K562 (cell line): ENCODE measurements at regions not wholly inside any gene's neighbourhood (a gene's known extent, or its start where the extent isn't known, plus 50 kb on each side); places are given as distances from the start of the nearest gene placed in this dataset.

Experiments
- ATF7 ChIP-seq: fragments of 450-650 bp; IDR thresholded peaks from 2 replicates; pipeline ENCODE4 v1.7.1; 2014; ENCODE audit warnings: mild to moderate bottlenecking, moderate library complexity
- E2F3 ChIP-seq: fragments of 250-450 bp; sonication (Bioruptor Pico); IDR thresholded peaks from 2 replicates; pipeline ENCODE4 v1.4.0; 2020; ENCODE audit warnings: mild to moderate bottlenecking
- ELF1 ChIP-seq: fragments of 200-800 bp; sonication (Bioruptor generic); IDR thresholded peaks from 2 replicates; pipeline ENCODE4 v1.6.1; 2016; ENCODE audit warnings: missing genetic modification characterization, missing compliant biosample characterization
- NCOA1 ChIP-seq: fragments of 450-650 bp; IDR thresholded peaks from 2 replicates; pipeline ENCODE4 v1.6.1; 2016; ENCODE audit warnings: low read depth
- NFE2L1 ChIP-seq: fragments of 450-650 bp; IDR thresholded peaks from 2 replicates; pipeline ENCODE4 v1.6.1; 2016; ENCODE audit warnings: missing genetic modification characterization, low read depth, mild to moderate bottlenecking, missing compliant biosample characterization, moderate library complexity, borderline replicate concordance
- NFRKB ChIP-seq: fragments of 450-650 bp; IDR thresholded peaks from 2 replicates; pipeline ENCODE4 v1.6.1; 2016; ENCODE audit warnings: low read depth
- RBM22 ChIP-seq: fragments of 200-400 bp; formaldehyde crosslinking; IDR thresholded peaks from 2 replicates; pipeline ENCODE4 v1.6.1; 2018; ENCODE audit warnings: low read length, low read depth; ENCODE audit not compliant: poor library complexity, severe bottlenecking
- SAP30 ChIP-seq: fragments of 200-600 bp; sonication (generic); IDR thresholded peaks from 2 replicates; pipeline ENCODE4 v1.6.1; 2012; ENCODE audit warnings: borderline replicate concordance, low read depth, mild to moderate bottlenecking, moderate library complexity, low read length, control low read depth, inconsistent platforms; ENCODE audit not compliant: insufficient read depth, poor library complexity, severe bottlenecking
- SRF ChIP-seq, 2 experiments: fragments of 250-450, 450-650 bp in 1 of 2; sonication (Bioruptor Pico) in 1 of 2; sonication (generic) in 1 of 2; formaldehyde crosslinking; IDR thresholded peaks; 2 replicates each; pipeline versions ENCODE4 v1.5.0 to v1.5.1; 2020 to 2022; ENCODE audit warnings: mild to moderate bottlenecking in 1 of 2, missing genetic modification reagents in 1 of 2
- ZBED1 ChIP-seq: IDR thresholded peaks from 2 replicates; pipeline ENCODE4 v1.6.1; 2014
- TF ChIP-seq, protein P1 (sequence below), 3 experiments: IDR thresholded peaks in 2 of 3; conservative IDR thresholded peaks in 1 of 3; 2 replicates each; pipeline ENCODE4 v1.5.1; 2011 to 2012; ENCODE audit warnings: low read length in 3 of 3, mild to moderate bottlenecking in 3 of 3, control low read depth in 2 of 3, improper control_type of control experiment in 1 of 3, inconsistent platforms in 1 of 3, low read depth in 1 of 3, mixed read lengths in 1 of 3, moderate library complexity in 1 of 3; ENCODE audit not compliant: insufficient read depth in 2 of 3
- TF ChIP-seq, protein P2 (sequence below), 2 experiments: fragments of 450-650 bp; conservative IDR thresholded peaks; 2 replicates each; pipeline ENCODE4 v1.6.1; 2017; ENCODE audit warnings: mild to moderate bottlenecking in 2 of 2, moderate library complexity in 2 of 2
- TF ChIP-seq, protein P3 (sequence below): sonication (generic); formaldehyde crosslinking; IDR thresholded peaks from 2 replicates; pipeline ENCODE4 v1.4.0; 2020; ENCODE audit warnings: mild to moderate bottlenecking, missing genetic modification reagents
- TF ChIP-seq, protein P4 (sequence below): fragments of 200-800 bp; sonication (Bioruptor generic); IDR thresholded peaks from 2 replicates; pipeline ENCODE4 v1.6.1; 2016; ENCODE audit warnings: missing genetic modification characterization, missing compliant biosample characterization
- TF ChIP-seq, protein P5 (sequence below): IDR thresholded peaks from 2 replicates; pipeline ENCODE4 v1.6.1; 2012; ENCODE audit warnings: low read depth, low read length, improper control_type of control experiment, borderline replicate concordance

DNA sequence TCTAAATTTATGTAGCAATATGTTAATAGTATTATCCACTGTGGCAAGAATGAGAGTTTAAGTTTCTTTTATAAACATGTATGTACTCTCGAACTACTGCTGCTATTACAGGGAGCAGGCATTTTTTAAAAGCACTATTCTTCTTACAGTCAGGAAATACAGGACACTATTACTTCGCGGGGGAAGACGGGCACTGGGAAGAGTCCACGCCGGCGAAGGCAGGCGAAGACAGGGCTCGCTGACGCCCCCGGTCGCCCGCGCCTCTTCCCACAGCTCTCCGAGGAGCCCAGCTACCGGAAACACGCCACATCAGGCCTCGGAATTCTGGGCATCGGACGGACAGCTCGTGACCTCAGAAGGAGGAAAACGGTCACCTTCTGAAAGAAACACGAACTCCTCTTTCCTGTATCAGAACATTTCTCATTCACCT lies 90.2 kb downstream of the FAM161A start (continued):
- TF ChIP-seq NCOA1 (peak; percentile 93), RBM22 (no peak), ATF7 (no peak), SRF (CRISPR knock-in tag; IDR thresholded peaks at IDR 0.05) (0 out of 4 replicates have a peak, but pooled peaks of 1 of the 2 experiments have one; percentile 35), ZBED1 (no peak), NFRKB (no peak; the same call in 1 of the 2 replicates), E2F3 (0 out of 2 replicates have a peak, but pooled peaks have one; percentile 22), ELF1 (tag) (peak; percentile 64), SAP30 (no peak), NFE2L1 (no peak)
- TF ChIP-seq, protein P1, sequence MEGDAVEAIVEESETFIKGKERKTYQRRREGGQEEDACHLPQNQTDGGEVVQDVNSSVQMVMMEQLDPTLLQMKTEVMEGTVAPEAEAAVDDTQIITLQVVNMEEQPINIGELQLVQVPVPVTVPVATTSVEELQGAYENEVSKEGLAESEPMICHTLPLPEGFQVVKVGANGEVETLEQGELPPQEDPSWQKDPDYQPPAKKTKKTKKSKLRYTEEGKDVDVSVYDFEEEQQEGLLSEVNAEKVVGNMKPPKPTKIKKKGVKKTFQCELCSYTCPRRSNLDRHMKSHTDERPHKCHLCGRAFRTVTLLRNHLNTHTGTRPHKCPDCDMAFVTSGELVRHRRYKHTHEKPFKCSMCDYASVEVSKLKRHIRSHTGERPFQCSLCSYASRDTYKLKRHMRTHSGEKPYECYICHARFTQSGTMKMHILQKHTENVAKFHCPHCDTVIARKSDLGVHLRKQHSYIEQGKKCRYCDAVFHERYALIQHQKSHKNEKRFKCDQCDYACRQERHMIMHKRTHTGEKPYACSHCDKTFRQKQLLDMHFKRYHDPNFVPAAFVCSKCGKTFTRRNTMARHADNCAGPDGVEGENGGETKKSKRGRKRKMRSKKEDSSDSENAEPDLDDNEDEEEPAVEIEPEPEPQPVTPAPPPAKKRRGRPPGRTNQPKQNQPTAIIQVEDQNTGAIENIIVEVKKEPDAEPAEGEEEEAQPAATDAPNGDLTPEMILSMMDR (IDR thresholded peaks at IDR 0.05 in 2 of 3, conservative IDR thresholded peaks at IDR 0.05 in 1 of 3; ENCODE audit: insufficient read depth in 2 of 3, low read depth in 1 of 3, low read length in 3 of 3): peak; percentile 30 to 42 (median 37); a peak in 2 of 6 replicates
- TF ChIP-seq, protein P2, sequence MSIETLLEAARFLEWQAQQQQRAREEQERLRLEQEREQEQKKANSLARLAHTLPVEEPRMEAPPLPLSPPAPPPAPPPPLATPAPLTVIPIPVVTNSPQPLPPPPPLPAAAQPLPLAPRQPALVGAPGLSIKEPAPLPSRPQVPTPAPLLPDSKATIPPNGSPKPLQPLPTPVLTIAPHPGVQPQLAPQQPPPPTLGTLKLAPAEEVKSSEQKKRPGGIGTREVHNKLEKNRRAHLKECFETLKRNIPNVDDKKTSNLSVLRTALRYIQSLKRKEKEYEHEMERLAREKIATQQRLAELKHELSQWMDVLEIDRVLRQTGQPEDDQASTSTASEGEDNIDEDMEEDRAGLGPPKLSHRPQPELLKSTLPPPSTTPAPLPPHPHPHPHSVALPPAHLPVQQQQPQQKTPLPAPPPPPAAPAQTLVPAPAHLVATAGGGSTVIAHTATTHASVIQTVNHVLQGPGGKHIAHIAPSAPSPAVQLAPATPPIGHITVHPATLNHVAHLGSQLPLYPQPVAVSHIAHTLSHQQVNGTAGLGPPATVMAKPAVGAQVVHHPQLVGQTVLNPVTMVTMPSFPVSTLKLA (conservative IDR thresholded peaks at IDR 0.05): no peak; a peak in 1 of 4 replicates
- TF ChIP-seq, protein P3, sequence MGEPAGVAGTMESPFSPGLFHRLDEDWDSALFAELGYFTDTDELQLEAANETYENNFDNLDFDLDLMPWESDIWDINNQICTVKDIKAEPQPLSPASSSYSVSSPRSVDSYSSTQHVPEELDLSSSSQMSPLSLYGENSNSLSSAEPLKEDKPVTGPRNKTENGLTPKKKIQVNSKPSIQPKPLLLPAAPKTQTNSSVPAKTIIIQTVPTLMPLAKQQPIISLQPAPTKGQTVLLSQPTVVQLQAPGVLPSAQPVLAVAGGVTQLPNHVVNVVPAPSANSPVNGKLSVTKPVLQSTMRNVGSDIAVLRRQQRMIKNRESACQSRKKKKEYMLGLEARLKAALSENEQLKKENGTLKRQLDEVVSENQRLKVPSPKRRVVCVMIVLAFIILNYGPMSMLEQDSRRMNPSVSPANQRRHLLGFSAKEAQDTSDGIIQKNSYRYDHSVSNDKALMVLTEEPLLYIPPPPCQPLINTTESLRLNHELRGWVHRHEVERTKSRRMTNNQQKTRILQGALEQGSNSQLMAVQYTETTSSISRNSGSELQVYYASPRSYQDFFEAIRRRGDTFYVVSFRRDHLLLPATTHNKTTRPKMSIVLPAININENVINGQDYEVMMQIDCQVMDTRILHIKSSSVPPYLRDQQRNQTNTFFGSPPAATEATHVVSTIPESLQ (CRISPR knock-in tag): peak; percentile 49; the same call in 1 of the 2 replicates
- TF ChIP-seq, protein P4, sequence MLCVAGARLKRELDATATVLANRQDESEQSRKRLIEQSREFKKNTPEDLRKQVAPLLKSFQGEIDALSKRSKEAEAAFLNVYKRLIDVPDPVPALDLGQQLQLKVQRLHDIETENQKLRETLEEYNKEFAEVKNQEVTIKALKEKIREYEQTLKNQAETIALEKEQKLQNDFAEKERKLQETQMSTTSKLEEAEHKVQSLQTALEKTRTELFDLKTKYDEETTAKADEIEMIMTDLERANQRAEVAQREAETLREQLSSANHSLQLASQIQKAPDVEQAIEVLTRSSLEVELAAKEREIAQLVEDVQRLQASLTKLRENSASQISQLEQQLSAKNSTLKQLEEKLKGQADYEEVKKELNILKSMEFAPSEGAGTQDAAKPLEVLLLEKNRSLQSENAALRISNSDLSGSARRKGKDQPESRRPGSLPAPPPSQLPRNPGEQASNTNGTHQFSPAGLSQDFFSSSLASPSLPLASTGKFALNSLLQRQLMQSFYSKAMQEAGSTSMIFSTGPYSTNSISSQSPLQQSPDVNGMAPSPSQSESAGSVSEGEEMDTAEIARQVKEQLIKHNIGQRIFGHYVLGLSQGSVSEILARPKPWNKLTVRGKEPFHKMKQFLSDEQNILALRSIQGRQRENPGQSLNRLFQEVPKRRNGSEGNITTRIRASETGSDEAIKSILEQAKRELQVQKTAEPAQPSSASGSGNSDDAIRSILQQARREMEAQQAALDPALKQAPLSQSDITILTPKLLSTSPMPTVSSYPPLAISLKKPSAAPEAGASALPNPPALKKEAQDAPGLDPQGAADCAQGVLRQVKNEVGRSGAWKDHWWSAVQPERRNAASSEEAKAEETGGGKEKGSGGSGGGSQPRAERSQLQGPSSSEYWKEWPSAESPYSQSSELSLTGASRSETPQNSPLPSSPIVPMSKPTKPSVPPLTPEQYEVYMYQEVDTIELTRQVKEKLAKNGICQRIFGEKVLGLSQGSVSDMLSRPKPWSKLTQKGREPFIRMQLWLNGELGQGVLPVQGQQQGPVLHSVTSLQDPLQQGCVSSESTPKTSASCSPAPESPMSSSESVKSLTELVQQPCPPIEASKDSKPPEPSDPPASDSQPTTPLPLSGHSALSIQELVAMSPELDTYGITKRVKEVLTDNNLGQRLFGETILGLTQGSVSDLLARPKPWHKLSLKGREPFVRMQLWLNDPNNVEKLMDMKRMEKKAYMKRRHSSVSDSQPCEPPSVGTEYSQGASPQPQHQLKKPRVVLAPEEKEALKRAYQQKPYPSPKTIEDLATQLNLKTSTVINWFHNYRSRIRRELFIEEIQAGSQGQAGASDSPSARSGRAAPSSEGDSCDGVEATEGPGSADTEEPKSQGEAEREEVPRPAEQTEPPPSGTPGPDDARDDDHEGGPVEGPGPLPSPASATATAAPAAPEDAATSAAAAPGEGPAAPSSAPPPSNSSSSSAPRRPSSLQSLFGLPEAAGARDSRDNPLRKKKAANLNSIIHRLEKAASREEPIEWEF (CRISPR knock-in tag): no peak
- TF ChIP-seq, protein P5, sequence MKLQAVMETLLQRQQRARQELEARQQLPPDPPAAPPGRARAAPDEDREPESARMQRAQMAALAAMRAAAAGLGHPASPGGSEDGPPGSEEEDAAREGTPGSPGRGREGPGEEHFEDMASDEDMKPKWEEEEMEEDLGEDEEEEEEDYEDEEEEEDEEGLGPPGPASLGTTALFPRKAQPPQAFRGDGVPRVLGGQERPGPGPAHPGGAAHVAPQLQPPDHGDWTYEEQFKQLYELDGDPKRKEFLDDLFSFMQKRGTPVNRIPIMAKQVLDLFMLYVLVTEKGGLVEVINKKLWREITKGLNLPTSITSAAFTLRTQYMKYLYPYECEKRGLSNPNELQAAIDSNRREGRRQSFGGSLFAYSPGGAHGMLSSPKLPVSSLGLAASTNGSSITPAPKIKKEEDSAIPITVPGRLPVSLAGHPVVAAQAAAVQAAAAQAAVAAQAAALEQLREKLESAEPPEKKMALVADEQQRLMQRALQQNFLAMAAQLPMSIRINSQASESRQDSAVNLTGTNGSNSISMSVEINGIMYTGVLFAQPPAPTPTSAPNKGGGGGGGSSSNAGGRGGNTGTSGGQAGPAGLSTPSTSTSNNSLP: no peak
